ENCODE measurements at regions not wholly inside any gene's neighbourhood (a gene's known extent, or its start where the extent isn't known, plus 50 kb on each side); places are given as distances from the start of the nearest gene placed in this dataset.

GRCh38 chr1:148363439-148363810 lies 119.7 kb downstream of the PPIAL4G start:
- TF ChIP-seq SNAPC2 (CRISPR knock-in tag; IDR thresholded peaks at IDR 0.05) = no peak
- TF ChIP-seq MAFK (conservative IDR thresholded peaks at IDR 0.05 in 1 of 2, IDR thresholded peaks at IDR 0.05 in 1 of 2; ENCODE audit: low read length in 2 of 2) = no peak
- no peak for TF ChIP-seq MYC (CRISPR knock-in tag; IDR thresholded peaks at IDR 0.05; ENCODE audit: borderline replicate concordance)
- no peak for TF ChIP-seq CTCF (CRISPR knock-in tag; IDR thresholded peaks at IDR 0.05)
- TF ChIP-seq USF2 (IDR thresholded peaks at IDR 0.05; ENCODE audit: low read depth, low read length) = no peak
- TF ChIP-seq USF2 (CRISPR knock-in tag; IDR thresholded peaks at IDR 0.05; ENCODE audit: borderline replicate concordance) = no peak
- no peak for TF ChIP-seq NR0B2 (CRISPR knock-in tag; IDR thresholded peaks at IDR 0.05)
- no peak for TF ChIP-seq ZNF121 (CRISPR knock-in tag; IDR thresholded peaks at IDR 0.05)
